Neuronal stem cell (in vitro differentiated cells): ENCODE measurements at regions not wholly inside any gene's neighbourhood (a gene's known extent, or its start where the extent isn't known, plus 50 kb on each side); places are given as distances from the start of the nearest gene placed in this dataset.

Experiments used
- DNase-seq: peaks from one replicate; pipeline ENCODE4 v3.0.0-alpha.2; 2013; ENCODE audit warnings: low spot score
- H2AFZ ChIP-seq: one replicate; pipeline ENCODE4 v1.6.1; 2013; ENCODE audit warnings: mild to moderate bottlenecking, low read length, inconsistent platforms
- H2AK5ac ChIP-seq: 2 replicates; pipeline ENCODE4 v1.6.1; 2013; ENCODE audit warnings: low read depth, mild to moderate bottlenecking, inconsistent platforms, low read length, moderate library complexity, mixed read lengths
- H2BK120ac ChIP-seq: 2 replicates; pipeline ENCODE4 v1.6.1; 2013; ENCODE audit warnings: low read depth, mild to moderate bottlenecking, inconsistent platforms, low read length, moderate library complexity, mixed read lengths
- H2BK12ac ChIP-seq: one replicate; pipeline ENCODE4 v1.6.1; 2013; ENCODE audit warnings: low read length, inconsistent platforms
- H2BK15ac ChIP-seq: 2 replicates; pipeline ENCODE4 v1.6.1; 2013; ENCODE audit warnings: mild to moderate bottlenecking, low read length, inconsistent platforms, mixed read lengths
- H2BK5ac ChIP-seq: one replicate; pipeline ENCODE4 v1.6.1; 2013; ENCODE audit warnings: inconsistent platforms, mild to moderate bottlenecking, low read length, moderate library complexity
- H3K14ac ChIP-seq: one replicate; pipeline ENCODE4 v1.6.1; 2013; ENCODE audit warnings: low read length, inconsistent platforms
- H3K18ac ChIP-seq: 2 replicates; pipeline ENCODE4 v1.6.1; 2013; ENCODE audit warnings: low read length, inconsistent platforms
- H3K23ac ChIP-seq: 2 replicates; pipeline ENCODE4 v1.6.1; 2013; ENCODE audit warnings: low read depth, mild to moderate bottlenecking, mixed read lengths, low read length, inconsistent platforms; ENCODE audit not compliant: poor library complexity
- H3K27ac ChIP-seq: replicated peaks from 3 replicates; pipeline ENCODE4 v1.5.1; 2013; ENCODE audit warnings: low read length, inconsistent platforms
- H3K27me3 ChIP-seq, 3 experiments: 2 replicates each; pipeline ENCODE4 v1.6.1; 2013; ENCODE audit warnings: low read length in 3 of 3, mild to moderate bottlenecking in 2 of 3, inconsistent platforms in 1 of 3, low read depth in 1 of 3, mixed read lengths in 1 of 3, moderate library complexity in 1 of 3; ENCODE audit not compliant: control insufficient read depth in 3 of 3, insufficient read depth in 3 of 3
- H3K36me3 ChIP-seq, 2 donors: replicated peaks in 1 of 2; 2 replicates each; pipeline ENCODE4 v1.6.1; 2013; ENCODE audit warnings: low read length in 2 of 2; ENCODE audit not compliant: control insufficient read depth in 2 of 2, insufficient read depth in 2 of 2
- H3K4ac ChIP-seq: 2 replicates; pipeline ENCODE4 v1.6.1; 2013; ENCODE audit warnings: inconsistent platforms, mild to moderate bottlenecking, low read length, moderate library complexity
- H3K4me1 ChIP-seq, 2 donors: 1 replicate in 1 of 2; 2 replicates in 1 of 2; pipeline ENCODE4 v1.6.1; 2013; ENCODE audit warnings: low read length in 2 of 2, low read depth in 1 of 2; ENCODE audit not compliant: control insufficient read depth in 2 of 2, insufficient read depth in 1 of 2
- H3K4me2 ChIP-seq: one replicate; pipeline ENCODE4 v1.6.1; 2013; ENCODE audit warnings: mild to moderate bottlenecking, low read length, inconsistent platforms; ENCODE audit not compliant: insufficient read depth, poor library complexity, severe bottlenecking
- H3K4me3 ChIP-seq, 2 donors: 2 replicates each; pipeline ENCODE4 v1.5.1; 2013; ENCODE audit warnings: low read length in 2 of 2, mild to moderate bottlenecking in 2 of 2, inconsistent platforms in 1 of 2, moderate library complexity in 1 of 2
- H3K79me1 ChIP-seq: one replicate; pipeline ENCODE4 v1.6.1; 2013; ENCODE audit warnings: low read depth, mild to moderate bottlenecking, inconsistent platforms, low read length, moderate library complexity
- H3K9ac ChIP-seq: one replicate; pipeline ENCODE4 v1.6.1; 2013; ENCODE audit warnings: mild to moderate bottlenecking, low read depth, low read length, inconsistent platforms; ENCODE audit not compliant: poor library complexity
- H3K9me3 ChIP-seq, 2 donors: replicated peaks in 1 of 2; 2 replicates each; pipeline versions ENCODE3 to v1.6.1; 2013; ENCODE audit warnings: low read length in 2 of 2, mild to moderate bottlenecking in 2 of 2, inconsistent platforms in 1 of 2, low read depth in 1 of 2, mixed read lengths in 1 of 2, moderate library complexity in 1 of 2; ENCODE audit not compliant: control insufficient read depth in 2 of 2, insufficient read depth in 1 of 2
- H4K8ac ChIP-seq: one replicate; pipeline ENCODE4 v1.6.1; 2013; ENCODE audit warnings: low read depth, mild to moderate bottlenecking, inconsistent platforms, low read length, moderate library complexity
- H4K91ac ChIP-seq: one replicate; pipeline ENCODE4 v1.6.1; 2013; ENCODE audit warnings: low read length, low read depth, mild to moderate bottlenecking, inconsistent platforms; ENCODE audit not compliant: poor library complexity
- WGBS, 2 donors: extraction: QIAGEN DNeasy Blood & Tissue Kit; methylation state at CpG; one replicate each; pipeline ENCODE4 v1.1.7; 2013; ENCODE audit warnings: missing lambda C conversion rate in 2 of 2, mixed read lengths in 1 of 2; ENCODE audit not compliant: insufficient read length in 2 of 2, insufficient replicate concordance in 1 of 2; ENCODE audit errors: extremely low coverage in 2 of 2; 5-methylcytosine and 5-hydroxymethylcytosine counted together

DNA sequence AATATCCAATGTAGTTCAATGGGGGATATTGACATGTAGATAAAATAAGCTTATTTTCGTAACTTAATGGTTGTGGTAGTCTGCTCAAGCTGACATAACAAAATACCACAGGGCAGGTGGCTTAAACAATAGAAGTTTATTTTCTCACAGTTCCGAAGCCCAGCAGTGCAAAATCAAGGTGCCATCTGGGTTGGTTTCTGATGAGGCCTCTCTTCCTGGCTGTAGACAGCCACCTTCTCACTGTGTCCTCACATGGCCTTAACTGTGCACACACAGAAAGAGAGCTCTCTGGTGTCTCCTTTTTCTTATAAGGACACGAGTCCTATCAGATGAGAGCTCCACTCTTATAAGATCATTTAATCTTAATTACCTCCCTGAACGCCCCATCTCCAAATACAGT is 64.8 kb upstream of the IPO9 start:
- no peak overlapping the region for H2AK5ac ChIP-seq
- H2BK5ac ChIP-seq = no peak overlapping the region
- H2BK120ac ChIP-seq = no peak overlapping the region
- peaks cover 24 to 31% of the 10 kb centered on the region in 2 donors for H3K4me1 ChIP-seq
- H3K4ac ChIP-seq = no peak overlapping the region
- H3K18ac ChIP-seq = no peak overlapping the region
- peak overlapping the region; percentile 86 for H3K27ac ChIP-seq
- H4K8ac ChIP-seq = no peak overlapping the region
- WGBS, 2 donors = no CpG with 5 or more reads among the region's 4 CpGs
- peaks cover 4% of the 10 kb centered on the region for H3K79me1 ChIP-seq
- H3K4me2 ChIP-seq = no peak overlapping the region
- H2BK12ac ChIP-seq = no peak overlapping the region
- H3K14ac ChIP-seq = no peak overlapping the region
- no peak overlapping the region for H3K9ac ChIP-seq
- H4K91ac ChIP-seq = no peak overlapping the region
- no peak overlapping the region for H2AFZ ChIP-seq
- no peaks in the 10 kb centered on the region for H3K27me3 ChIP-seq
- H3K9me3 ChIP-seq = peaks cover 0 to 6% of the 10 kb centered on the region in 2 donors
- H2BK15ac ChIP-seq = no peak overlapping the region
- DNase-seq = no peak
- H3K4me3 ChIP-seq = no peak overlapping the region
- no peak overlapping the region for H3K23ac ChIP-seq
- peaks cover 10 to 11% of the 10 kb centered on the region in 2 donors for H3K36me3 ChIP-seq

DNA sequence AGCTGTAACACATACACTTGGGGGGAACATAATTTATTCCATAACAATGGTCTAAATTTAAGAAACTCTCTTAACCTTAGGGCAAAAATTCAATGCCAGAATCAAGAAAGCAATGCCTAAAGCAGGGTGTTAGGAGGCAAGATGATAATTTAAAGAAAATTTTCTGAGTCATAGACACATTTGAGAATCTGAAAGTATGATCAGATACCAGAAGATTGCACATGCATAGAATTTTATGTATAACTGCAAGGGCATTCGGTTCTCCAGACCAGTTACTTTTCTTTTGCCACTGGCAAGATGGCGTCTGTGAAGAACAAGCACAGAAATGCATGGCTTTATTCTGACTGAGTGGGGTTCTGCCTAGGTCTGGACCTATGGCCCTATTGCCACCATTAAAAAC is 64.4 kb upstream of the IPO9 start:
- peaks cover 22 to 28% of the 10 kb centered on the region in 2 donors for H3K4me1 ChIP-seq
- no peak overlapping the region for H2BK5ac ChIP-seq
- no CpG with 5 or more reads among the region's 2 CpGs for WGBS, 2 donors
- no peak overlapping the region for H3K9ac ChIP-seq
- H3K9me3 ChIP-seq = peaks cover 0 to 7% of the 10 kb centered on the region in 2 donors
- H3K18ac ChIP-seq = no peak overlapping the region
- no peak overlapping the region for H3K4ac ChIP-seq
- H3K27ac ChIP-seq = no peak overlapping the region
- H3K23ac ChIP-seq = no peak overlapping the region
- H2AFZ ChIP-seq = no peak overlapping the region
- no peaks in the 10 kb centered on the region for H3K27me3 ChIP-seq
- DNase-seq = no peak
- H4K91ac ChIP-seq = no peak overlapping the region
- H2BK12ac ChIP-seq = no peak overlapping the region
- no peak overlapping the region for H2BK15ac ChIP-seq
- H4K8ac ChIP-seq = no peak overlapping the region
- H3K4me2 ChIP-seq = no peak overlapping the region
- H3K79me1 ChIP-seq = peaks cover 5% of the 10 kb centered on the region
- no peak overlapping the region for H2AK5ac ChIP-seq
- no peak overlapping the region for H3K4me3 ChIP-seq
- no peak overlapping the region for H2BK120ac ChIP-seq
- peaks cover 11% of the 10 kb centered on the region in 2 donors for H3K36me3 ChIP-seq
- no peak overlapping the region for H3K14ac ChIP-seq

DNA sequence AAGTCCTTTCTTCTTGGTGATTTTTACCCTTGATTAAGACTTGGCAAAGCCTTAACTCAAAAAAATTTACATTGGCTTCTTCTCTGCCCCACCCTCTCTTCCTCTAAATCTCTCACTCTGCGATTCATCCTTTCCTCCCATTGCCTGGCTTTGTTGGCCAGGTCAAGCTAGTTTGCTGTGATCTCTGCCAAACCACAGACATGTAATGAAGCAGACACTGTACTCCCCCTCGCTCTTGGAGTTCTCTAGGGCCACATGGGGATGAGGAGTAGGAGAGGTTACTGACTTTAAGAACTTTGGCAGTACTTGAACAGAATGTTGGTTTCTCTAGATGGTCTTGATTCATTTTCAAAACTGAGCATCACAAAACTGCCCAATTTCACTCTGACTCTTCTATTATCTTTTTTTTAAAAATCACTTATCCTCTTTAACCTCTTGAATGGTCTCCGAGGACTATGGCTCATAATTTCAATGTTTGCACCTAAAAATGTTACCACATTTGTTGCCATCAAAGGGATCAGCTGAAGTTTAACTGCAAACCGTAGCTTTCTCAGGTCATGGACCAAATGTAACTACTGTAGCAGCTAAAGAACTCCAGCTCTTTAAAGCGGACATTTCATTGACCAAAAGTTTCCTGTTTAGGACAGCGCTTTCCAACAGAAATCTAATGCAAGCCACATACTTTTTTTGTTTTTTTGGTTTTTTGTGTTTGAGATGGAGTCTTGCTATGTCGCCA is 62.7 kb upstream of the IPO9 start:
- Histone ChIP-seq H3K4ac (no peak overlapping the region), H3K79me1 (peaks cover 7% of the 10 kb centered on the region), H3K4me3 (no peak overlapping the region), H3K27me3 (no peaks in the 10 kb centered on the region), H4K91ac (no peak overlapping the region), H2BK5ac (no peak overlapping the region), H3K14ac (no peak overlapping the region), H4K8ac (no peak overlapping the region), H2BK120ac (no peak overlapping the region), H2BK15ac (no peak overlapping the region), H3K36me3 (peaks cover 11 to 19% of the 10 kb centered on the region in 2 donors), H3K18ac (peak overlapping the region; percentile 80), H3K27ac (no peak overlapping the region), H3K23ac (no peak overlapping the region), H3K9me3 (peaks cover 13 to 17% of the 10 kb centered on the region in 2 donors), H2AK5ac (no peak overlapping the region), H2BK12ac (no peak overlapping the region), H2AFZ (no peak overlapping the region), H3K4me2 (no peak overlapping the region), H3K4me1 (peaks cover 17 to 19% of the 10 kb centered on the region in 2 donors), H3K9ac (no peak overlapping the region)
- no CpG with 5 or more reads among the region's 7 CpGs for WGBS, 2 donors
- DNase-seq = no peak

DNA sequence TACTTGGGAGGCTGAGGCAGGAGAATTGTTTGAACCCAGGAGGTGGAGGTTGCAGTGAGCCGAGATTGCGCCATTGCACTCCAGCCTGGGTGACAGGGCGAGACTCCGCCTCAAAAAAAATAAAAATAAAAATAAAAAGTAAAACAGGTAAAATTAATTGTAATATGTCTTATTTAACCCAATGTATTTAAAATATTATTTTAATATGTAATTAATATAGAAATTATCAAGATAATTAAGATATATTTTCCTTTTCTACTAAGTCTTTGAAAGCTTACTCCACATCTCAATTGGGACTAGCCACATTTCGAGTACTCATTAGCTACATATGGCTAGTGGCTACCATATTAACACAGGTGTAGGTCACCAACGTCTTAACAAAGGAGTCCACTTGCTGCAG is 61.6 kb upstream of the IPO9 start:
- Histone ChIP-seq H4K91ac (no peak overlapping the region), H2BK120ac (no peak overlapping the region), H3K18ac (no peak overlapping the region), H3K4me3 (no peak overlapping the region), H3K4me2 (no peak overlapping the region), H2AFZ (no peak overlapping the region), H3K14ac (no peak overlapping the region), H3K4ac (no peak overlapping the region), H3K27me3 (no peaks in the 10 kb centered on the region), H3K79me1 (peaks cover 9% of the 10 kb centered on the region), H2BK5ac (no peak overlapping the region), H3K36me3 (peaks cover 11 to 21% of the 10 kb centered on the region in 2 donors), H2BK15ac (no peak overlapping the region), H4K8ac (no peak overlapping the region), H2BK12ac (no peak overlapping the region), H3K9ac (no peak overlapping the region), H2AK5ac (no peak overlapping the region), H3K9me3 (peaks cover 21 to 23% of the 10 kb centered on the region in 2 donors), H3K27ac (no peak overlapping the region), H3K23ac (no peak overlapping the region), H3K4me1 (peaks cover 7 to 12% of the 10 kb centered on the region in 2 donors)
- DNase-seq = no peak
- WGBS, 2 donors = no CpG with 5 or more reads among the region's 6 CpGs
